PC-9 (cell line): ENCODE measurements at regions not wholly inside any gene's neighbourhood (a gene's known extent, or its start where the extent isn't known, plus 50 kb on each side); places are given as distances from the start of the nearest gene placed in this dataset.
"Not testable (repeated sequence)": the region's sequence is repeated elsewhere in the genome, so short reads cannot be mapped to it uniquely, and the experiment has no call there.

ENCODE experiments used
- BruUV-seq: library from RNA; stranded (reverse); fragments of 400-500 nt; replicated peaks from 2 replicates; lab custom pipeline; 2021; lab: Mats Ljungman, UMichigan
- CTCF ChIA-PET: fragments of 300-600 bp; sonication (Branson Sonifier 250); formaldehyde crosslinking; loops from one replicate; lab custom pipeline; 2022; ENCODE audit warnings: antibody characterized with exemption; lab: Charles Lee
- POLR2A ChIA-PET: fragments of 300-600 bp; sonication (Branson Sonifier 250); formaldehyde crosslinking; loops from one replicate; lab custom pipeline; 2022; ENCODE audit warnings: antibody characterized with exemption; ENCODE audit not compliant: unreplicated experiment; lab: Charles Lee
- DNase-seq, 2 experiments: peaks; one replicate each; pipeline versions ENCODE4 v3.0.0 to v3.0.0-alpha.2; 2015 to 2022; ENCODE audit warnings: mixed read lengths in 1 of 2
- H2AFZ ChIP-seq: fragments of 200-600 bp; sonication (generic); 2 replicates; pipeline ENCODE4 v1.8.1; 2017; ENCODE audit warnings: antibody characterized with exemption
- H3F3A ChIP-seq: fragments of 200-600 bp; sonication (generic); 2 replicates; pipeline ENCODE4 v1.8.1; 2017; ENCODE audit warnings: antibody characterized with exemption, mild to moderate bottlenecking, low read depth; ENCODE audit not compliant: insufficient read depth
- H3K27ac ChIP-seq: fragments of 200-600 bp; sonication (generic); 2 replicates; pipeline ENCODE4 v1.6.1; 2016; ENCODE audit warnings: mixed run types
- H3K27me3 ChIP-seq: fragments of 200-600 bp; sonication (generic); 2 replicates; pipeline ENCODE4 v1.6.1; 2016; ENCODE audit warnings: low read depth, mixed run types; ENCODE audit not compliant: insufficient read depth
- H3K36me3 ChIP-seq: fragments of 200-600 bp; sonication (generic); 2 replicates; pipeline ENCODE4 v1.6.1; 2016; ENCODE audit warnings: low read depth, mixed run types
- H3K4me1 ChIP-seq: fragments of 200-600 bp; sonication (generic); replicated peaks from 2 replicates; pipeline ENCODE4 v1.6.1; 2016; ENCODE audit warnings: mixed run types; ENCODE audit not compliant: insufficient read depth
- H3K4me2 ChIP-seq: fragments of 200-600 bp; sonication (generic); 2 replicates; pipeline ENCODE4 v1.6.1; 2017; ENCODE audit warnings: mixed run types
- H3K4me3 ChIP-seq: fragments of 200-600 bp; sonication (generic); 2 replicates; pipeline ENCODE4 v1.6.1; 2016; ENCODE audit warnings: mixed run types
- H3K79me2 ChIP-seq: fragments of 200-600 bp; sonication (generic); 2 replicates; pipeline ENCODE4 v1.6.1; 2017; ENCODE audit warnings: low read depth, mixed run types
- H3K9me2 ChIP-seq: fragments of 200-600 bp; sonication (generic); 2 replicates; pipeline ENCODE4 v1.8.1; 2017; ENCODE audit warnings: mild to moderate bottlenecking; ENCODE audit not compliant: insufficient read depth
- H3K9me3 ChIP-seq: fragments of 200-600 bp; sonication (generic); 2 replicates; pipeline ENCODE4 v1.8.1; 2016; ENCODE audit warnings: low read depth; ENCODE audit not compliant: insufficient read depth
- H4K20me1 ChIP-seq: fragments of 200-600 bp; sonication (generic); 2 replicates; pipeline ENCODE4 v1.8.1; 2017; ENCODE audit not compliant: insufficient read depth
- CTCF ChIP-seq: fragments of 200-600 bp; sonication (generic); conservative IDR thresholded peaks from 2 replicates; pipeline ENCODE4 v1.6.1; 2017; ENCODE audit warnings: mixed run types, antibody characterized with exemption, mild to moderate bottlenecking, moderate library complexity
- EZH2 ChIP-seq: fragments of 200-600 bp; sonication (generic); IDR thresholded peaks from 2 replicates; pipeline ENCODE4 v1.8.0; 2017; ENCODE audit warnings: antibody characterized with exemption, low read depth
- intact Hi-C: fragments of 100-400 bp; cut with micrococcal nuclease; formaldehyde crosslinking; loops from one replicate; pipeline ENCODE4 v1.10.0; 2022; ENCODE audit not compliant: unreplicated experiment

- Histone ChIP-seq H3K27ac (no peak overlapping the region), H3K79me2 (no peaks in the 10 kb centered on the region), H3F3A (no peaks in the 10 kb centered on the region), H3K4me2 (no peak overlapping the region), H4K20me1 (no peaks in the 10 kb centered on the region), H3K9me2 (no peaks in the 10 kb centered on the region), H3K4me3 (no peak overlapping the region), H3K4me1 (no peaks in the 10 kb centered on the region), H3K9me3 (no peaks in the 10 kb centered on the region), H3K27me3 (no peaks in the 10 kb centered on the region), H3K36me3 (no peaks in the 10 kb centered on the region), H2AFZ (no peak overlapping the region)
- no TSS peak for BruUV-seq
- DNase-seq: no peak
- TF ChIP-seq CTCF: no peak
- TF ChIP-seq EZH2: no peak
- ChIA-PET POLR2A (no interaction called here), CTCF (no interaction called here)
- intact Hi-C loops: no loop called here
Observed at GRCh38 chr14:57122129-57122528, 146.6 kb downstream of the EXOC5 start.

- BruUV-seq, H3K27me3 ChIP-seq, H3K79me2 ChIP-seq, H3K9me2 ChIP-seq, H3K9me3 ChIP-seq, CTCF ChIA-PET, intact Hi-C loops, H3K36me3 ChIP-seq, H4K20me1 ChIP-seq: not testable (repeated sequence)
- peaks cover 12% of the 10 kb centered on the region for H3F3A ChIP-seq
- H2AFZ ChIP-seq: peak overlapping the region; percentile 85
- peak overlapping the region; percentile 83 for H3K4me3 ChIP-seq
- H3K4me1 ChIP-seq: peaks cover 12% of the 10 kb centered on the region
- peak in 1 of 2 experiments; percentile 17 for DNase-seq
- H3K27ac ChIP-seq: peak overlapping the region; percentile 82
- POLR2A ChIA-PET: interaction anchor here (0.7 kb wide), 1 partner anchor 8 kb away, joined by 3 read pairs; no protein-coding TSS in a partner anchor
- peak overlapping the region; percentile 83 for H3K4me2 ChIP-seq
Observed at GRCh38 chr14:57112072-57112807, 156.5 kb downstream of the EXOC5 start.

DNA sequence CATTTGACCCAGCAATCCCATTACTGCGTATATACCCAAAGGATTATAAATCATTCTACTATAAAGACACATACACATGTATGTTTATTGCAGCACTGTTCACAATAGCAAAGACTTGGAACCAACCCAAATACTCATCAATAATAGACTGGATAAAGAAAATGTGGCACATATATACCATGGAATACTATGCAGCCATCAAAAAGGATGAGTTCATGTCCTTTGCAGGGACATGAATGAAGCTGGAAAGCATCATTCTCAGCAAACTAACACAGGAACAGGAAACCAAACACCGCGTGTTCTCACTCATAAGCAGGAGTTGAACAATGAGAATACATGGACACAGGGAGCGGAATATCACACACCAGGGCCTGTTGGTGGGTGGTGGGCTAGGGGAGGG is 158.3 kb downstream of the EXOC5 start:
- peaks cover 12% of the 10 kb centered on the region for H3F3A ChIP-seq
- H3K36me3 ChIP-seq, DNase-seq, H3K27me3 ChIP-seq, H3K4me3 ChIP-seq, BruUV-seq, intact Hi-C loops, H3K9me3 ChIP-seq, H3K4me2 ChIP-seq, CTCF ChIA-PET, H4K20me1 ChIP-seq, H3K79me2 ChIP-seq, H3K9me2 ChIP-seq, POLR2A ChIA-PET, H3K27ac ChIP-seq, H2AFZ ChIP-seq: not testable (repeated sequence)
- peaks cover 12% of the 10 kb centered on the region for H3K4me1 ChIP-seq

DNA sequence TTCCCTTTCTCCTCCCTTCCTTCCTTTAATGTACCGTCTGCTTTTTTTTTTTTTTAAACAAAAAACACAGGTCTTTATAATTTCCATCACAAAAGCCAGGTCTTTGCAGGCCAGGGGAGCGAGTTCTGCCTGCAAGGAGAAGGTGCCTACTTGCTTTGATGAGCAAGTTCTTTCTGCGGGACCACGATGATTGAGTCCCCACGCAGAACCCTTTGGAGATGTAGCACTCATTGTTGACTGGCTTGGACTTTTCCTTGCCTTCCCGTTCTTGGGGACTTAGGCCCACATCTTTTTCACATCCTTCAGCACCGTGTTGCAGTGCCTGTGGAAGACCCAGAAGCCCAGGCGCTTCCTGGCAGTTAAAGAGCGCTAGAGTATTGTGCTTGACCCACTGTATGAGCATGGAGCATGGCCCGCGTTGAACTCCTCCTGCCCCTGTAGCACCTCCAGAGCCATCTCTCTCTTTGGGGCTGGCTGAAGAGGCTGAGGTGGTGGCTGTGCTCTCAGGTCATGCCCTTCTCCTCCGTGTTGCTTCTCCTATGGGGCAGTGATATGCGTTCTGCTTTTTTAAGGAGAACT is 177.6 kb downstream of the EXOC5 start:
- Histone ChIP-seq H3K79me2 (no peaks in the 10 kb centered on the region), H3K27ac (no peak overlapping the region), H3K36me3 (no peaks in the 10 kb centered on the region), H3F3A (peaks cover 11% of the 10 kb centered on the region; the same call in 1 of the 2 replicates), H3K9me2 (no peaks in the 10 kb centered on the region), H2AFZ (no peak overlapping the region), H3K4me1 (peaks cover 7% of the 10 kb centered on the region; the same call in 1 of the 2 replicates), H4K20me1 (no peaks in the 10 kb centered on the region), H3K4me2 (no peak overlapping the region), H3K9me3 (peaks cover 7% of the 10 kb centered on the region; the same call in 1 of the 2 replicates), H3K27me3 (no peaks in the 10 kb centered on the region), H3K4me3 (no peak overlapping the region)
- TF ChIP-seq EZH2 (no peak), CTCF (no peak)
- no TSS peak for BruUV-seq
- DNase-seq: no peak
- intact Hi-C loops: no loop called here
- ChIA-PET POLR2A (no interaction called here), CTCF (no interaction called here)
